PFSK-1 (cell line): ENCODE measurements at regions not wholly inside any gene's neighbourhood (a gene's known extent, or its start where the extent isn't known, plus 50 kb on each side); places are given as distances from the start of the nearest gene placed in this dataset.

ENCODE experiments used
- POLR2AphosphoS5 ChIP-seq: IDR thresholded peaks from 2 replicates; pipeline ENCODE4 v1.6.1; 2012; ENCODE audit warnings: low read depth, mild to moderate bottlenecking, control low read depth, low read length, moderate library complexity
- SIN3A ChIP-seq: IDR thresholded peaks from 2 replicates; pipeline ENCODE4 v1.6.1; 2012; ENCODE audit warnings: mild to moderate bottlenecking, low read length, moderate library complexity, borderline replicate concordance; ENCODE audit not compliant: insufficient read depth
- TAF1 ChIP-seq: IDR thresholded peaks from 2 replicates; pipeline ENCODE4 v1.6.1; 2012; ENCODE audit warnings: low read length, control low read depth, borderline replicate concordance; ENCODE audit not compliant: insufficient read depth
- TF ChIP-seq, protein P1 (sequence below), 2 experiments: IDR thresholded peaks; 2 replicates each; pipeline versions ENCODE4 v1.6.1 to v1.8.0; 2011 to 2012; ENCODE audit warnings: low read depth in 2 of 2, low read length in 2 of 2, control low read depth in 1 of 2, inconsistent platforms in 1 of 2, mild to moderate bottlenecking in 1 of 2, moderate library complexity in 1 of 2; ENCODE audit not compliant: insufficient read depth in 1 of 2

DNA sequence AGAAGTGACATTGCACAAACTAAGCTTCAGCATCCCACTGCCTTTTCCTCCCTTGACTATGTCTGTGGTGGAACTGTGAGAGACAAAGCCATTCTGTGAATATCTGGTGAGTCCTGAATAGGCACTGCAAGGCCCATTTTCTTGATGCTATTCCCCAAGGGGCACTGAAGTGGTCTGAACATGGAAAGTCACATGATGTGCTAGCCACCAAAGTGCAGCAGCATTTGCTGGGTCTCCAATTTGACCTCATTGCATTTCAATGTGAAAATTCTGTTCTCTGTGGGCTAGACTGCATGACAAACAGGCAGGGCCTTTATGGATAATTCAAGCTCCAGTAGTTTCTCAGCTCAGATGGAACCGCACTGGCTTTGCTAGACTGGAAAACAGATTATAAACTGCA lies 627.4 kb upstream of the BOD1L1 start:
- no peak for TF ChIP-seq POLR2AphosphoS5
- TF ChIP-seq, protein P1, sequence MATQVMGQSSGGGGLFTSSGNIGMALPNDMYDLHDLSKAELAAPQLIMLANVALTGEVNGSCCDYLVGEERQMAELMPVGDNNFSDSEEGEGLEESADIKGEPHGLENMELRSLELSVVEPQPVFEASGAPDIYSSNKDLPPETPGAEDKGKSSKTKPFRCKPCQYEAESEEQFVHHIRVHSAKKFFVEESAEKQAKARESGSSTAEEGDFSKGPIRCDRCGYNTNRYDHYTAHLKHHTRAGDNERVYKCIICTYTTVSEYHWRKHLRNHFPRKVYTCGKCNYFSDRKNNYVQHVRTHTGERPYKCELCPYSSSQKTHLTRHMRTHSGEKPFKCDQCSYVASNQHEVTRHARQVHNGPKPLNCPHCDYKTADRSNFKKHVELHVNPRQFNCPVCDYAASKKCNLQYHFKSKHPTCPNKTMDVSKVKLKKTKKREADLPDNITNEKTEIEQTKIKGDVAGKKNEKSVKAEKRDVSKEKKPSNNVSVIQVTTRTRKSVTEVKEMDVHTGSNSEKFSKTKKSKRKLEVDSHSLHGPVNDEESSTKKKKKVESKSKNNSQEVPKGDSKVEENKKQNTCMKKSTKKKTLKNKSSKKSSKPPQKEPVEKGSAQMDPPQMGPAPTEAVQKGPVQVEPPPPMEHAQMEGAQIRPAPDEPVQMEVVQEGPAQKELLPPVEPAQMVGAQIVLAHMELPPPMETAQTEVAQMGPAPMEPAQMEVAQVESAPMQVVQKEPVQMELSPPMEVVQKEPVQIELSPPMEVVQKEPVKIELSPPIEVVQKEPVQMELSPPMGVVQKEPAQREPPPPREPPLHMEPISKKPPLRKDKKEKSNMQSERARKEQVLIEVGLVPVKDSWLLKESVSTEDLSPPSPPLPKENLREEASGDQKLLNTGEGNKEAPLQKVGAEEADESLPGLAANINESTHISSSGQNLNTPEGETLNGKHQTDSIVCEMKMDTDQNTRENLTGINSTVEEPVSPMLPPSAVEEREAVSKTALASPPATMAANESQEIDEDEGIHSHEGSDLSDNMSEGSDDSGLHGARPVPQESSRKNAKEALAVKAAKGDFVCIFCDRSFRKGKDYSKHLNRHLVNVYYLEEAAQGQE (IDR thresholded peaks at IDR 0.05; ENCODE audit: insufficient read depth in 1 of 2, low read depth in 2 of 2, low read length in 2 of 2) = no peak
- TF ChIP-seq TAF1 = no peak
- no peak for TF ChIP-seq SIN3A
